HEK293T (cell line): ENCODE measurements at regions not wholly inside any gene's neighbourhood (a gene's known extent, or its start where the extent isn't known, plus 50 kb on each side); places are given as distances from the start of the nearest gene placed in this dataset.

Source experiments
- CTCF ChIA-PET: fragments of 350-600 bp; formaldehyde crosslinking; extraction: SDS; loops from one replicate; lab custom pipeline; 2021; ENCODE audit warnings: antibody characterized with exemption, inconsistent platforms; lab: Yijun Ruan, JAX
- POLR2A ChIA-PET: fragments of 350-600 bp; formaldehyde crosslinking; extraction: SDS; loops from one replicate; lab custom pipeline; 2020; ENCODE audit warnings: antibody characterized with exemption, inconsistent platforms; lab: Yijun Ruan, JAX
- DNase-seq: peaks from one replicate; pipeline ENCODE4 v3.0.0; 2012; ENCODE audit warnings: mixed read lengths; ENCODE audit errors: extremely low spot score
- ARNT ChIP-seq: fragments of 450-650 bp; IDR thresholded peaks from 2 replicates; pipeline ENCODE4 v1.6.1; 2017; ENCODE audit warnings: mild to moderate bottlenecking
- BHLHE40 ChIP-seq: fragments of 450-650 bp; IDR thresholded peaks from 2 replicates; pipeline ENCODE4 v1.6.1; 2016; ENCODE audit warnings: mild to moderate bottlenecking, moderate library complexity, borderline replicate concordance
- CTBP1 ChIP-seq: fragments of 450-650 bp; IDR thresholded peaks from 2 replicates; pipeline ENCODE4 v1.6.1; 2016; ENCODE audit warnings: borderline replicate concordance
- ELF4 ChIP-seq: fragments of 450-650 bp; IDR thresholded peaks from 2 replicates; pipeline ENCODE4 v1.6.1; 2017; ENCODE audit warnings: antibody characterized with exemption
- FOXA1 ChIP-seq: fragments of 450-650 bp; IDR thresholded peaks from 2 replicates; pipeline ENCODE4 v1.6.1; 2016; ENCODE audit warnings: mild to moderate bottlenecking
- FOXK2 ChIP-seq: fragments of 450-650 bp; IDR thresholded peaks from 2 replicates; pipeline ENCODE4 v1.6.1; 2016; ENCODE audit warnings: mild to moderate bottlenecking
- FOXM1 ChIP-seq: fragments of 450-650 bp; IDR thresholded peaks from 2 replicates; pipeline ENCODE4 v1.6.1; 2017; ENCODE audit warnings: mild to moderate bottlenecking, borderline replicate concordance
- HDGF ChIP-seq: fragments of 450-650 bp; IDR thresholded peaks from 2 replicates; pipeline ENCODE4 v1.6.1; 2017; ENCODE audit warnings: antibody characterized with exemption, borderline replicate concordance
- L3MBTL2 ChIP-seq: fragments of 450-650 bp; conservative IDR thresholded peaks from 2 replicates; pipeline ENCODE4 v1.6.1; 2016; ENCODE audit warnings: mild to moderate bottlenecking
- LEF1 ChIP-seq: fragments of 450-650 bp; IDR thresholded peaks from 2 replicates; pipeline ENCODE4 v1.6.1; 2017; ENCODE audit warnings: mild to moderate bottlenecking, borderline replicate concordance
- NFRKB ChIP-seq: fragments of 450-650 bp; IDR thresholded peaks from 2 replicates; pipeline ENCODE4 v1.6.1; 2016; ENCODE audit warnings: mild to moderate bottlenecking, moderate library complexity
- SP1 ChIP-seq: fragments of 450-650 bp; IDR thresholded peaks from 2 replicates; pipeline ENCODE4 v1.6.1; 2017
- SUZ12 ChIP-seq: fragments of 450-650 bp; IDR thresholded peaks from 2 replicates; pipeline ENCODE4 v1.6.1; 2016; ENCODE audit warnings: mild to moderate bottlenecking
- TARDBP ChIP-seq: fragments of 450-650 bp; IDR thresholded peaks from 2 replicates; pipeline ENCODE4 v1.6.1; 2016
- ZNF384 ChIP-seq: fragments of 450-650 bp; IDR thresholded peaks from 2 replicates; pipeline ENCODE4 v1.6.1; 2016
- TF ChIP-seq, protein P1 (sequence below): fragments of 450-650 bp; IDR thresholded peaks from 2 replicates; pipeline ENCODE4 v1.6.1; 2016

GRCh38 chr20:11719153-11719552 is 198.5 kb upstream of the BTBD3 start:
- DNase-seq = no peak
- TF ChIP-seq NFRKB = no peak
- no peak for TF ChIP-seq CTBP1
- no peak for TF ChIP-seq SUZ12
- no peak for TF ChIP-seq ELF4
- no peak for TF ChIP-seq ARNT
- no peak for TF ChIP-seq TARDBP
- TF ChIP-seq L3MBTL2 = no peak
- TF ChIP-seq FOXK2 = no peak
- no peak for TF ChIP-seq LEF1
- no peak for TF ChIP-seq SP1
- TF ChIP-seq, protein P1, sequence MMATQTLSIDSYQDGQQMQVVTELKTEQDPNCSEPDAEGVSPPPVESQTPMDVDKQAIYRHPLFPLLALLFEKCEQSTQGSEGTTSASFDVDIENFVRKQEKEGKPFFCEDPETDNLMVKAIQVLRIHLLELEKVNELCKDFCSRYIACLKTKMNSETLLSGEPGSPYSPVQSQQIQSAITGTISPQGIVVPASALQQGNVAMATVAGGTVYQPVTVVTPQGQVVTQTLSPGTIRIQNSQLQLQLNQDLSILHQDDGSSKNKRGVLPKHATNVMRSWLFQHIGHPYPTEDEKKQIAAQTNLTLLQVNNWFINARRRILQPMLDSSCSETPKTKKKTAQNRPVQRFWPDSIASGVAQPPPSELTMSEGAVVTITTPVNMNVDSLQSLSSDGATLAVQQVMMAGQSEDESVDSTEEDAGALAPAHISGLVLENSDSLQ = no peak
- no peak for TF ChIP-seq FOXM1
- TF ChIP-seq ZNF384 = no peak
- TF ChIP-seq BHLHE40 = no peak
- TF ChIP-seq FOXA1 = no peak
- no peak for TF ChIP-seq HDGF
- CTCF ChIA-PET = no interaction called here
- POLR2A ChIA-PET = no interaction called here

DNA sequence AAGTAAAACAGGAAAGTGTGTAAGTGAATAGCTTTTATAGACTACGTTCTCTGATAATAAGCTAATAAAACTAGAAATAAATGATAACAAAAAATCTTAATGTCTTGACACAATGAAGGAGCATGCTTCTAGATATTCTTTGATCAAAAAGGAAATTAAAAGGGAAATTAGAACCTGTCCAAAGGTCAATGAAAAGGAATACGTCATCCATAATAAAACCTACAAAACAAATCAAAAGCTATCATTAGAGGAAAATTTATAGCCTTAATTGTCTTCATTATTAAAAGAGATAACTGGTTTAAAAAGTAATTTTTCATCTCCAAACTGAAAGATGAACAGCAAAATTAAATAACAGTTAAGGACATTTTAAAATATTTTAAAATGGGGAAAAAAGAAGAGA is 196.3 kb upstream of the BTBD3 start:
- CTCF ChIA-PET = no interaction called here
- TF ChIP-seq, protein P1 = no peak
- TF ChIP-seq BHLHE40 = no peak
- TF ChIP-seq TARDBP = no peak
- TF ChIP-seq FOXM1 = no peak
- TF ChIP-seq FOXA1 = no peak
- TF ChIP-seq ARNT = no peak
- no peak for TF ChIP-seq SP1
- no peak for TF ChIP-seq NFRKB
- TF ChIP-seq CTBP1 = no peak
- no peak for TF ChIP-seq SUZ12
- no peak for TF ChIP-seq ZNF384
- no peak for TF ChIP-seq FOXK2
- no peak for TF ChIP-seq ELF4
- no peak for TF ChIP-seq L3MBTL2
- POLR2A ChIA-PET = no interaction called here
- no peak for DNase-seq

GRCh38 chr20:11724097-11724496 is 193.6 kb upstream of the BTBD3 start:
- ChIA-PET POLR2A (no interaction called here), CTCF (no interaction called here)
- no peak for DNase-seq
- no peak for TF ChIP-seq SUZ12
- TF ChIP-seq NFRKB = no peak
- TF ChIP-seq SP1 = no peak
- TF ChIP-seq TARDBP = no peak
- TF ChIP-seq FOXK2 = no peak
- TF ChIP-seq FOXM1 = no peak
- no peak for TF ChIP-seq CTBP1
- TF ChIP-seq ELF4 = no peak
- TF ChIP-seq, protein P1 = no peak
- TF ChIP-seq L3MBTL2 = no peak
- TF ChIP-seq FOXA1 = no peak
- TF ChIP-seq BHLHE40 = no peak
- TF ChIP-seq ZNF384 = no peak
- TF ChIP-seq HDGF = no peak
- TF ChIP-seq ARNT = no peak
- TF ChIP-seq LEF1 = no peak

DNA sequence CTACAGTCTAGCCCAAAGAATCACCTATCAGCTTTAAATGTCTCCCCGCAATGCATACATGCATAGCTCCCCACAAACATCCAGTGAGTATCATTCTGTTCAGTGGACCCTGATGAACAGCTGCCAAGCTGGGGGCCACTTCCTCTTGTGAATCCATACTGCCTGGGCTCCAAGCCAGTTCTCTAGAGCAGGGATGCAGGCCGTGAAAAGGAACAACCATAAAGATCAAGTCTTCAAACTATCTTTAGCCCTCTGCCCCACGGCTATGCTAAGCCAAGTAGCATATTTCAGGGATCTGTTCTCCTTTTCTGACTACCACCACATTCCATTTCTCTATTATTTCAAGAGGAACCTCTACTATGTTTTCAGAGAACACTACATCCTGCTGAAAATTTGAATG is 191.7 kb upstream of the BTBD3 start:
- ChIA-PET CTCF (no interaction called here), POLR2A (no interaction called here)
- no peak for DNase-seq
- TF ChIP-seq FOXA1 (no peak), CTBP1 (no peak), SP1 (no peak)

- POLR2A ChIA-PET = no interaction called here
- no peak for TF ChIP-seq L3MBTL2
- no peak for TF ChIP-seq ELF4
- no peak for TF ChIP-seq ARNT
- no peak for TF ChIP-seq FOXM1
- no peak for TF ChIP-seq SP1
- TF ChIP-seq FOXA1 = no peak
- TF ChIP-seq TARDBP = no peak
- TF ChIP-seq BHLHE40 = no peak
- no peak for TF ChIP-seq SUZ12
- no peak for TF ChIP-seq FOXK2
- no peak for TF ChIP-seq NFRKB
- no peak for TF ChIP-seq CTBP1
- TF ChIP-seq ZNF384 = no peak
- TF ChIP-seq, protein P1 = no peak
- no peak for TF ChIP-seq LEF1
- TF ChIP-seq HDGF = no peak
- CTCF ChIA-PET = no interaction called here
- DNase-seq = no peak
Observed at GRCh38 chr20:11727708-11728107, 190.0 kb upstream of the BTBD3 start.

GRCh38 chr20:11728937-11729336 is 188.8 kb upstream of the BTBD3 start:
- POLR2A ChIA-PET = no interaction called here
- CTCF ChIA-PET = no interaction called here
- no peak for TF ChIP-seq SUZ12
- no peak for TF ChIP-seq NFRKB
- TF ChIP-seq L3MBTL2 = no peak
- TF ChIP-seq, protein P1 = no peak
- TF ChIP-seq FOXM1 = no peak
- TF ChIP-seq LEF1 = no peak
- no peak for TF ChIP-seq CTBP1
- no peak for TF ChIP-seq ELF4
- TF ChIP-seq SP1 = no peak
- TF ChIP-seq ARNT = no peak
- no peak for TF ChIP-seq FOXA1
- no peak for TF ChIP-seq FOXK2
- TF ChIP-seq ZNF384 = no peak
- TF ChIP-seq HDGF = no peak
- TF ChIP-seq TARDBP = no peak
- TF ChIP-seq BHLHE40 = no peak

More at GRCh38 chr20:11728937-11729336, 188.8 kb upstream of the BTBD3 start:
- no peak for DNase-seq
